ENCODE measurements at regions not wholly inside any gene's neighbourhood (a gene's known extent, or its start where the extent isn't known, plus 50 kb on each side); places are given as distances from the start of the nearest gene placed in this dataset.
A peak's percentile ranks its signal among the peaks of the same experiment; 100 is the strongest.

- H3K4me3 ChIP-seq (ENCODE audit: low read depth, low read length) = no peak overlapping the region
- peak; percentile 71 for DNase-seq (ENCODE audit: low read depth)
- TF ChIP-seq CTCF (IDR thresholded peaks at IDR 0.05; ENCODE audit: insufficient read depth, low read depth, low read length, missing control alignments) = peak; percentile 68
Observed at GRCh38 chr3:44114142-44114541, 127.5 kb upstream of the TOPAZ1 start.

GRCh38 chr3:44117239-44117638 lies 124.4 kb upstream of the TOPAZ1 start:
- no peak overlapping the region for H3K4me3 ChIP-seq (ENCODE audit: low read depth, low read length)
- DNase-seq (ENCODE audit: low read depth) = no peak
- TF ChIP-seq CTCF (IDR thresholded peaks at IDR 0.05; ENCODE audit: insufficient read depth, low read depth, low read length, missing control alignments) = no peak

GRCh38 chr3:44117736-44118135 lies 124.0 kb upstream of the TOPAZ1 start:
- no peak for TF ChIP-seq CTCF (IDR thresholded peaks at IDR 0.05; ENCODE audit: insufficient read depth, low read depth, low read length, missing control alignments)
- no peak overlapping the region for H3K4me3 ChIP-seq (ENCODE audit: low read depth, low read length)
- no peak for DNase-seq (ENCODE audit: low read depth)

GRCh38 chr3:44120721-44121582 lies 120.7 kb upstream of the TOPAZ1 start:
- H3K4me3 ChIP-seq (ENCODE audit: low read depth, low read length) = no peak overlapping the region
- no peak for DNase-seq (ENCODE audit: low read depth)
- TF ChIP-seq CTCF (IDR thresholded peaks at IDR 0.05; ENCODE audit: insufficient read depth, low read depth, low read length, missing control alignments) = no peak

- no peak for DNase-seq (ENCODE audit: low read depth)
- H3K4me3 ChIP-seq (ENCODE audit: low read depth, low read length) = no peak overlapping the region
- no peak for TF ChIP-seq CTCF (IDR thresholded peaks at IDR 0.05; ENCODE audit: insufficient read depth, low read depth, low read length, missing control alignments)
Observed at GRCh38 chr3:44125246-44125645, 116.4 kb upstream of the TOPAZ1 start.

GRCh38 chr3:44125882-44126281 lies 115.8 kb upstream of the TOPAZ1 start:
- no peak for TF ChIP-seq CTCF (IDR thresholded peaks at IDR 0.05; ENCODE audit: insufficient read depth, low read depth, low read length, missing control alignments)
- H3K4me3 ChIP-seq (ENCODE audit: low read depth, low read length) = no peak overlapping the region
- DNase-seq (ENCODE audit: low read depth) = no peak
